GM21447 (cell line): ENCODE measurements at regions not wholly inside any gene's neighbourhood (a gene's known extent, or its start where the extent isn't known, plus 50 kb on each side); places are given as distances from the start of the nearest gene placed in this dataset.
"Not testable (repeated sequence)": the region's sequence is repeated elsewhere in the genome, so short reads cannot be mapped to it uniquely, and the experiment has no call there.

Source experiments
- ATAC-seq: cut with Tn5 transposase; IDR thresholded peaks from one replicate; pipeline ENCODE4 v1.9.1; 2021; ENCODE audit not compliant: unreplicated experiment

- not testable (repeated sequence) for ATAC-seq
These were observed 144.6 kb upstream of the DUSP22 start for GRCh38 chr6:147651-148050.

- peak; percentile 95 for ATAC-seq
These were observed 144.0 kb upstream of the DUSP22 start for GRCh38 chr6:148051-148984.

- not testable (repeated sequence) for ATAC-seq
These were observed 142.1 kb upstream of the DUSP22 start for GRCh38 chr6:150147-150546.

- ATAC-seq = not testable (repeated sequence)
These were observed 139.9 kb upstream of the DUSP22 start for GRCh38 chr6:152436-152835.

GRCh38 chr6:153026-153425 lies 139.3 kb upstream of the DUSP22 start:
- not testable (repeated sequence) for ATAC-seq

- ATAC-seq = not testable (repeated sequence)
These were observed 138.4 kb upstream of the DUSP22 start for GRCh38 chr6:153867-154266.

- not testable (repeated sequence) for ATAC-seq
These were observed 137.8 kb upstream of the DUSP22 start for GRCh38 chr6:154321-155092.

- ATAC-seq = no peak
These were observed 136.3 kb upstream of the DUSP22 start for GRCh38 chr6:156010-156409.

- ATAC-seq = not testable (repeated sequence)
These were observed 135.7 kb upstream of the DUSP22 start for GRCh38 chr6:156441-157140.

- not testable (repeated sequence) for ATAC-seq
These were observed 135.1 kb upstream of the DUSP22 start for GRCh38 chr6:157176-157575.

- not testable (repeated sequence) for ATAC-seq
These were observed 130.6 kb upstream of the DUSP22 start for GRCh38 chr6:161657-162056.

GRCh38 chr6:164720-165119 lies 127.6 kb upstream of the DUSP22 start:
- no peak for ATAC-seq

- no peak for ATAC-seq
These were observed 127.0 kb upstream of the DUSP22 start for GRCh38 chr6:165263-165662.

GRCh38 chr6:165906-166305 lies 126.4 kb upstream of the DUSP22 start:
- no peak for ATAC-seq

- no peak for ATAC-seq
These were observed 123.3 kb upstream of the DUSP22 start for GRCh38 chr6:168865-169455.

GRCh38 chr6:174036-174435 lies 118.3 kb upstream of the DUSP22 start:
- no peak for ATAC-seq

- ATAC-seq = no peak
These were observed 116.6 kb upstream of the DUSP22 start for GRCh38 chr6:175680-176079.

GRCh38 chr6:176766-177165 lies 115.5 kb upstream of the DUSP22 start:
- no peak for ATAC-seq

- no peak for ATAC-seq
These were observed 114.2 kb upstream of the DUSP22 start for GRCh38 chr6:178119-178518.

- not testable (repeated sequence) for ATAC-seq
These were observed 113.4 kb upstream of the DUSP22 start for GRCh38 chr6:178929-179328.
